ENCODE measurements at regions not wholly inside any gene's neighbourhood (a gene's known extent, or its start where the extent isn't known, plus 50 kb on each side); places are given as distances from the start of the nearest gene placed in this dataset.
A peak's percentile ranks its signal among the peaks of the same experiment; 100 is the strongest.
"Not testable (repeated sequence)": the region's sequence is repeated elsewhere in the genome, so short reads cannot be mapped to it uniquely, and the experiment has no call there.

DNA sequence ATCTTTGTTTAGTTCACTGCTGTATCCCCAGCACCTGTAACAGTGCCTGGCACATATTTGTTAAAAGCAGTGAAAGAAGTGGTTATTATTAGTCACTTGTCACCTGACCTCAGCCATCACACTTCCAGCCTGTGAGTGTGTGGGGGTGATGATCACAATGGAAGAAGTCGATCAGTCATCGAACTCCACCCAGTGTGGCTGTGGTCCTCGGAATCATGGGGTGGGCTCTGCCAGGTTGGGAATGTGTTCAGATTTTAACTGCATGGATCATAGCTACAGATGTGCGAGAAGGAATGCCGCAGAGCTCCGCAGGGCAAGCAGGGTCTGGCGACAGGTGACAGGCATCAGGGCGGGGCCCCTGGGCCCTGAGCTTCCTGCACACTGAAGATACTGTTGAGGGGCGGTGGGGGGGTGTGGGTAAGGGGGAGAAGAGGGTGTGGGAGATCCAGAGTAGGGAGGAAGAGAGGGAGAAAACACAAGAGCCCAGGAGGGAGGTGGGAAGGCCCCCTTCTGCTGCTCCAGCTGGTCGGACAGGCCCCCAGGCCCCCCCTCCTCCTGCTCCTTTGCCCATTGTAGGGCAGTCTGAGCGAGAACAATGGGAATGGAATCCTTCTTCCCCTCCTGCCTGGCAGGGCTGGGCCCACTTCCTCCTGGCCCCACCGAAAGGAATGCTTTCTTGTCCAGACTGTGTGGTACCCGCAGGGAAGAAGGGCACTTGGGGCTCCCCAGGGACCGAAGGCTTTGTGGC lies 89.6 kb downstream of the SPRY4 start:
- intact Hi-C loops (cut with micrococcal nuclease) = no loop called here
- no peak for DNase-seq
- TF ChIP-seq, protein P1, sequence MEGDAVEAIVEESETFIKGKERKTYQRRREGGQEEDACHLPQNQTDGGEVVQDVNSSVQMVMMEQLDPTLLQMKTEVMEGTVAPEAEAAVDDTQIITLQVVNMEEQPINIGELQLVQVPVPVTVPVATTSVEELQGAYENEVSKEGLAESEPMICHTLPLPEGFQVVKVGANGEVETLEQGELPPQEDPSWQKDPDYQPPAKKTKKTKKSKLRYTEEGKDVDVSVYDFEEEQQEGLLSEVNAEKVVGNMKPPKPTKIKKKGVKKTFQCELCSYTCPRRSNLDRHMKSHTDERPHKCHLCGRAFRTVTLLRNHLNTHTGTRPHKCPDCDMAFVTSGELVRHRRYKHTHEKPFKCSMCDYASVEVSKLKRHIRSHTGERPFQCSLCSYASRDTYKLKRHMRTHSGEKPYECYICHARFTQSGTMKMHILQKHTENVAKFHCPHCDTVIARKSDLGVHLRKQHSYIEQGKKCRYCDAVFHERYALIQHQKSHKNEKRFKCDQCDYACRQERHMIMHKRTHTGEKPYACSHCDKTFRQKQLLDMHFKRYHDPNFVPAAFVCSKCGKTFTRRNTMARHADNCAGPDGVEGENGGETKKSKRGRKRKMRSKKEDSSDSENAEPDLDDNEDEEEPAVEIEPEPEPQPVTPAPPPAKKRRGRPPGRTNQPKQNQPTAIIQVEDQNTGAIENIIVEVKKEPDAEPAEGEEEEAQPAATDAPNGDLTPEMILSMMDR (IDR thresholded peaks at IDR 0.05) = no peak
- no peaks in the 10 kb centered on the region for H3K36me3 ChIP-seq (ENCODE audit: control insufficient read depth, insufficient read depth, low read length)
- Mint-ChIP-seq H3K4me1 (peaks cover 7 to 15% of the 10 kb centered on the region in 2 donors), H3K9me3 (no peaks in the 10 kb centered on the region), H3K27me3 (ENCODE audit: low read depth in 2 of 2) (peaks cover 9 to 32% of the 10 kb centered on the region in 2 donors), H3K36me3 (no peaks in the 10 kb centered on the region), H3K27ac (peak overlapping the region in 1 of 2 donors; percentile 60), H3K4me3 (no peak overlapping the region)
- no peaks in the 10 kb centered on the region for H3K9me3 ChIP-seq (ENCODE audit: control insufficient read depth, insufficient read depth, low read length)
- H3K27ac ChIP-seq (ENCODE audit: low read length) = no peak overlapping the region
- no peak overlapping the region for H3K4me3 ChIP-seq (ENCODE audit: low read length)
- no peaks in the 10 kb centered on the region for H3K27me3 ChIP-seq (ENCODE audit: control insufficient read depth, insufficient read depth, low read length)
- 60% methylated on average over 14 of the region's 14 CpGs for WGBS (ENCODE audit: insufficient coverage)
- ATAC-seq = peak in 2 of 3 donors; percentile 60 to 72
- no peaks in the 10 kb centered on the region for H3K4me1 ChIP-seq (ENCODE audit: control insufficient read depth, insufficient read depth, low read length)

DNA sequence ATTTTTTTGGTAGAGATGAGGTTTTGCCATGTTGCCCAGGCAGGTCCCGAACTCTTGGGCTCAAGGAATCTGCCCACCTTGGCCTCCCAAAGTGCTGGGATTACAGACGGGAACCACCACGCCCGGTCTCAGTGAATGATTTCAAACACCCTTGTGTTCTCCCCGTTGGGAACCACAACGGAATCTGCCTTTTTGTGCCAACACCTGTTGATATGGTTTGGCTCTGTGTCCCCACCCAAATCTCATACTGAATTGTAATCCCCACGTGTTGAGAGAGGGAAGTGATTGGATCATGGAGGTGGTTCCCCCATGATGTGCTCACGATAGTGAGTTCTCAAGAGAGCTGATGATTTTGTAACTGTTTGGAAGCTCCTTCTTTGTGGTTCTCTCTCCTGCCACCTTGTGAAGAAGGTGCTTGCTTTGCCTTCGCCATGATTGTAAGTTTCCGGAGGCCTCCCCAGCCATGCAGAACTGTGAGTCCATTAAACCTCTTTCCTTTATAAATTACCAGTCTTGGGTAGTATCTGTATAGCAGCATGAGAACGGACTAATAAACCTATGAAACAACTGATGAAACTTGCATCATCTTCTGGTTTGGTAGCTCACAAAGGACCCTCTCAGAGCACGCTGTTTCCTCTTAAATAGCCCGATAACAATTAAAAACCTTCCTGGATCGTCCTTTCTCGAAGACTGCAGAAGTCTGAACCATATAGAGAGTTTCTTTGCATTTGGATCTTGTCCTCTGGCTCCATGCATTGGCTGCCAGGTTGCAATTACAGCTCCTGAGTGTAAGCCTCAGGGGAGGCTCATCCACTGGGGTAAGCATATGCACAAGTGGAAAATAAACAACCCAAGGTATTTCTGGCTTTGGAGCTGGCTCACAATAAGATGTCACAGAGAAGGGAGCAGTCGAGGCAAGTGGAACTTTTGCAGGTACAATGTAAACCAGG lies 91.5 kb downstream of the SPRY4 start:
- WGBS (ENCODE audit: insufficient coverage) = 89% methylated on average over 15 of the region's 16 CpGs
- intact Hi-C loops (cut with micrococcal nuclease) = no loop called here
- Histone ChIP-seq H3K4me3 (ENCODE audit: low read length) (no peak overlapping the region), H3K36me3 (ENCODE audit: control insufficient read depth, insufficient read depth, low read length) (no peaks in the 10 kb centered on the region), H3K9me3 (ENCODE audit: control insufficient read depth, insufficient read depth, low read length) (no peaks in the 10 kb centered on the region), H3K4me1 (ENCODE audit: control insufficient read depth, insufficient read depth, low read length) (no peaks in the 10 kb centered on the region), H3K27ac (ENCODE audit: low read length) (no peak overlapping the region), H3K27me3 (ENCODE audit: control insufficient read depth, insufficient read depth, low read length) (no peaks in the 10 kb centered on the region)
- peaks cover 7 to 15% of the 10 kb centered on the region in 2 donors for H3K4me1 Mint-ChIP-seq
- H3K4me3 Mint-ChIP-seq = no peak overlapping the region
- TF ChIP-seq, protein P1 (IDR thresholded peaks at IDR 0.05) = no peak
- ATAC-seq (no peak), DNase-seq (no peak)
- H3K27ac Mint-ChIP-seq = no peak overlapping the region
- peaks cover 9 to 32% of the 10 kb centered on the region in 2 donors for H3K27me3 Mint-ChIP-seq (ENCODE audit: low read depth in 2 of 2)
- no peaks in the 10 kb centered on the region for H3K36me3 Mint-ChIP-seq
- no peaks in the 10 kb centered on the region for H3K9me3 Mint-ChIP-seq

GRCh38 chr5:142230949-142231348 lies 93.9 kb downstream of the SPRY4 start:
- DNase-seq; H3K9me3 Mint-ChIP-seq; H3K27ac Mint-ChIP-seq; H3K4me3 Mint-ChIP-seq; H3K4me1 ChIP-seq (ENCODE audit: control insufficient read depth, insufficient read depth, low read length); H3K36me3 ChIP-seq (ENCODE audit: control insufficient read depth, insufficient read depth, low read length); H3K36me3 Mint-ChIP-seq; H3K4me1 Mint-ChIP-seq; H3K27me3 ChIP-seq (ENCODE audit: control insufficient read depth, insufficient read depth, low read length); intact Hi-C loops (cut with micrococcal nuclease); H3K9me3 ChIP-seq (ENCODE audit: control insufficient read depth, insufficient read depth, low read length); H3K27ac ChIP-seq (ENCODE audit: low read length); ATAC-seq; H3K4me3 ChIP-seq (ENCODE audit: low read length): not testable (repeated sequence)
- WGBS (ENCODE audit: insufficient coverage) = 80% methylated on average over 3 of the region's 4 CpGs
- H3K27me3 Mint-ChIP-seq (ENCODE audit: low read depth in 2 of 2) = peaks cover 6 to 32% of the 10 kb centered on the region in 2 donors

DNA sequence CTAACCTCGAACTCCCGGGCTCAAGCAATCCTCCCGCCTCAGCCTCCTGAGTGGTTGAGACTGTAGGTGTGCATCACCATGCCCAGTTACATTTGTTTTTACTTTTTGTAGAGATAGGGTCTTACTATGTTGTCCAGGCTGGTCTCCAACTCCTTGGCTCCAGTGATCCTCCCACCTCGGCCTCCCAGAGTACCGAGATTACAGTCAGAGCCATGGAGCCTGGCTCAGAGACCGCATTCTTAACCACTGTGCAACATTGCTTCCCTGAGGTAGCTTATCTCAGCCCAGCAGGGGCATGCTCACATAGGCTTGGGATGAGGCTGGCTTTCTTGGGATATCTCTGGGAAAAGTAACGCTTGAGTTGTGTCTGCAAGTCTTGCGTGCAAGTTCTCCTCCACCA lies 99.7 kb downstream of the SPRY4 start:
- H3K27me3 ChIP-seq (ENCODE audit: control insufficient read depth, insufficient read depth, low read length) = no peaks in the 10 kb centered on the region
- intact Hi-C loops (cut with micrococcal nuclease) = no loop called here
- H3K9me3 Mint-ChIP-seq = no peaks in the 10 kb centered on the region

More for the DNA sequence above, 99.7 kb downstream of the SPRY4 start:
- H3K27me3 Mint-ChIP-seq (ENCODE audit: low read depth in 2 of 2) = peaks cover 9 to 18% of the 10 kb centered on the region in 2 donors
- H3K4me1 Mint-ChIP-seq = peaks cover 0 to 32% of the 10 kb centered on the region in 2 donors
- Histone ChIP-seq H3K4me1 (ENCODE audit: control insufficient read depth, insufficient read depth, low read length) (peaks cover 31% of the 10 kb centered on the region), H3K9me3 (ENCODE audit: control insufficient read depth, insufficient read depth, low read length) (no peaks in the 10 kb centered on the region), H3K27ac (ENCODE audit: low read length) (no peak overlapping the region), H3K36me3 (ENCODE audit: control insufficient read depth, insufficient read depth, low read length) (no peaks in the 10 kb centered on the region), H3K4me3 (ENCODE audit: low read length) (no peak overlapping the region)
- TF ChIP-seq, protein P1 (IDR thresholded peaks at IDR 0.05) = no peak
- no peak for DNase-seq
- no peak overlapping the region for H3K4me3 Mint-ChIP-seq
- H3K27ac Mint-ChIP-seq = no peak overlapping the region
- WGBS (ENCODE audit: insufficient coverage) = 94% methylated on average over 7 of the region's 8 CpGs
- no peaks in the 10 kb centered on the region for H3K36me3 Mint-ChIP-seq
- ATAC-seq = no peak

Measured in natural killer cell (primary cell).